ENCODE measurements at regions not wholly inside any gene's neighbourhood (a gene's known extent, or its start where the extent isn't known, plus 50 kb on each side); places are given as distances from the start of the nearest gene placed in this dataset.
"Not testable (repeated sequence)": the region's sequence is repeated elsewhere in the genome, so short reads cannot be mapped to it uniquely, and the experiment has no call there.

DNA sequence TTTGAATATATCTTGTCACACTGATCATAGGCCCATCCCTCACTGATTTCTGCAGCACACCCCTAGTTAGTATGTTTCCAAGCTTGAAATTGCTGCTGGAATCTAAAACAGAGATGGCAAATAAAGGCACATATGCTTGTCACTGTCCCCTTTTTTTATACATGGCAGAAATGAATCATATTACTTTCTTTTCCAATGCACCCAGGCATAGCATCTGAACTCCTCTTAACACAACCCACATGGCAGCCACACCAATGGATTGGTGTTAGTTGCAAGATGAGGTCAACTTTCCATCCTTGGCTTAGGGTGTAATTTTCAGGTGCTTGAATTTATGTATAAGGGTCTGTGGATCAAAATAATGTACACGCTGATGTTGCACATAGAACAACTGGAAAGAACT, 473.8 kb upstream of the ZNF608 start:
- no peak overlapping the region for H3K4me3 ChIP-seq (ENCODE audit: low read depth, low read length)

DNA sequence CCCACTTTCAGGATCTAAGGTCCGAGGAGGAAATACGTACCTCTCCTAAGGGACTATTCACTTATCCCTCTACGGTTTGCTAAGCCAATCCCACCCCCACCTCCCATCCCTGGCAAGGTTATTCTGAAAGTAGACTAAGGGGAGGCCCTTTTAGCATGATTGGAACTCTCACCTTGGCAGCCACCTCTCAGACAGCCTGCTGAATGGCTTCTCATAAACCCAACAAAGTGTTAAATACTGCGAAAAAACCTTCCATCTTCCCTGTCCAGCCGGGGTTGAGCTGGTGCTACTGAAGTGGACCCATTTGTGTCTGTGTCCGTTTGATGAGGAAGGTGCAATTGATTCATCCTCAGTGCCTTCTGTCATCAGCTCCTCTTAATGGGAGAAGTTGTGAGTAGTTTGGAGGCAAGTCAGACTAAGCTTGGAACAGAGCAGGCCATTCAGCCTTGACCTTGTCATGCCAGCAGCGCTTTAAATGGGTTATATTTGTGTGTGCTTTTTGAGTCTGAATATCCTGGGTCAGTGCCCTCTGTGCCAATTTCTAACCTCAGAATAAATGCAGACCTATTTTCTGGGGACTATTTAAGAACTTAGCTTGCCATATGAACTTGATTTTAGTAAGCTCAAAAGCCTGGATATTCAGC, 476.3 kb upstream of the ZNF608 start:
- no peak overlapping the region for H3K4me3 ChIP-seq (ENCODE audit: low read depth, low read length)

DNA sequence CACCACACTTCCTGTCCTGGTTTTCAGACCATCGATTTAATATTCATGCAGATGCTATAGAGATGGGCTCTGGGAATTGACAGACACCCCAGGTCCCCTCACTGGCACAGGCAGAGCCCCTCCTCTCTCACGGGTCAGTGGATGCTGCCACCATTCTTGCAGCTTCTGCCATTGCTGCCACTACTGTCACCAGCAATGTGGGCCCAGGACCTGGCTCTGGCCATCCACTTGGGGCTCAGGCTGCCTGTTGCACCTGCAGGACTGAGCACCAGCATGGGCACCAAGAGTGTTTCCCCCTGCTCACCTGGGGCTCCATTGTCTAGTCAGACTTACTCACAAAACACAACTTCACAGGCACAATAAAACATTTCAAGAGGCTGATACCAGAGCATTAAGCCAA, 479.0 kb upstream of the ZNF608 start:
- no peak overlapping the region for H3K4me3 ChIP-seq (ENCODE audit: low read depth, low read length)

DNA sequence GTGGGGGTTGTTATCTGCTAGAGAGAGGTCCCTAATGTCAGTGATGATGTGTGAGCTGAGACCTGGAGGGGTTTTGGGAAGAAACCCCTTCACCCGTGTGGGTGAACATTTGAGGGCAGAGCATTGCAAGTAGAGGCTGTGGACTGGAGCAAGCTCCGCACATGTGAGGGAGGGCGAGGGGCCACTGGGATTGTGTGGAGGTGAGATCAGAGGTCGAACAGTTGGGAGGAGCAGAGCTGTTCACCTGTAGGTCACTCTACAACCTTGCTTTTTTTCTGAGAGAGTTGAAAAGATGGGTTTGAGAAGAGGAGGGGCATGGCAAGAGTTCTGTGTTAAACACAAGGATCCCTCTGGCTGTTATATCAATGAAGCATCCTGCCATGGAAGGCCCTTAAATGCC, 480.4 kb upstream of the ZNF608 start:
- no peak overlapping the region for H3K4me3 ChIP-seq (ENCODE audit: low read depth, low read length)

DNA sequence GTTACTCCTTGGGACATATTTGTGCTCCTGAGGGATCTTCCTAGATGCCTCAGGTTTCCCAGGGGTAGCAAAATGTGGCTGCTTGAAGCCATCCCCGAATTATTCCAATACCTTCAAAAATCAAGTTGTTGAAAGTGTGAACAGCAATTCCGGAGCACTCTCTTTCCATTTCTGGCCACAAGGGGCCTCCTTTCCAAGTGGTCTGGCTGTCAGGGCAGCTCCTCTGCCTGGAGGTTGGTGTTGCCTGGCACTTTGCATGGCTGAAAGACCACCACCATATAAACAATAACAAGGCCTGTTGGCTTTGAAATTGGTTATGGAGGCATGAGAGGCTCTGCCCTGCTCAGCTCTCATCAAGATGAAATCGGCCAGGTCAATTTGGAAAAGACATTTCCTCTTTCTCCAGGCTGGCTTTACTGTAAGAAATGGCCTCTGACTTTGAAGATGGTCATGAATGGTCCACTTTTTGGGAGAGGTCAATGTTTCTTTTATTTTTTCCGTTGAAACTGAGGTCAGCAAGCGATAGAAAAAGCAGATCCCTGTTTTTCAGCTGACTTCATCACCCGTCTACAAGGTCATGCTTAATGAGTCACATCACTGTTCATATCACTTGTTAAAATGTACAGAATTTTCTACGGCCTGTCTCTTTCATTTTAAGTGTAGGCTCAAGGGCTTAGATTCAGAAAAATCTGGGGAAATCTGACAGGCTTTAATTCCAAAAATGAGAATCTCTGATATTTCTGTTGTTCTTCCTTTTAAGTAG, 481.1 kb upstream of the ZNF608 start:
- H3K4me3 ChIP-seq (ENCODE audit: low read depth, low read length): no peak overlapping the region

DNA sequence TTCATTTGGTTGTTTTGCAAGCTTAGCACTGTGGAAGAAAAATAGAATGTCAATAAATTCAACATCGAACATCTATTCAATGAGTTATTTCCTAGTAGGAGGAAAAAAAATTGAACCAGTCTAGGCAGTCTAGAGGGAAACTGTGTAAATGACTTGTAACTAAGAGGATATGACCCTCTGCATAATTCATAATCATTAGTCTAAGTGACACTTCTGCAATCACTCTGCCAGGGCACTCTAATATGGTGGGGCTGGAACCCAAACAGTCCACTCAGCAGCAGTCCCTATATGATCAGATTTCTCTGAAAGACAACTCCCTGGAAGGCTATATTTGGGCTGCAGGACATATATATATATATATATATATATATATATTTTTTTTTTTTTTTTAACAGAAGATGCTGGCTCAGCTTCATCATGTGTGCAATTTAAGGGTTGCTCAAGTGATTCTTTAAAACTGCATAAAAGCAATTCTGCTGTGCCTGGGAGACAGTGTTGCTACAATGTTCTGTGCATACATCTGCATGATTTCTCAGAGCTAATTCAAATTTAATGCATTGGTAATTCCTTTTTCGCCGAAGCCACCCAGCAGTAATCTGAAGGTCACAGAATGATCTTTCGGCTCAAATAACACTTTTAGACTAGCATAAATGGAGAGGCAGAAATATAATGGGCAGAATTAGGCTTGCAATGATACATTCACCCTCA, 482.1 kb upstream of the ZNF608 start:
- no peak overlapping the region for H3K4me3 ChIP-seq (ENCODE audit: low read depth, low read length)

DNA sequence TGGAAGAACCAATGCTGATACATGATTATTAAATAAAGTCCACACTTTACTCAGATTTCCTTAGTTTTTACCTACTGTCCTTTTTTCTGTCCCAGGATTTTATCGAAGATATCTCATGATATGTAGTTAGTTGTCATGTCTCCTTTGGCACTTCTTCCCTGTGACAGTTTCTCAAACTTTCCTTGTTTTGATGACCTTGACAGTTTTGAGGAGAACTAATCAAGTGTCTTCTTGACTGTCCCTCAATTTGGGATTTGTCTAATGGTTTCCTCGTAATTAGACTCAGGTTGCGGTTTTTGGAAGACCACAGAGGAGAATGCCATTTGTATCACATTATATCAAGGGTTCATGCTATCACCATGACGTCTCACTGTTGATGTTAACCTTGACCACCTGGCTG, 483.1 kb upstream of the ZNF608 start:
- no peak overlapping the region for H3K4me3 ChIP-seq (ENCODE audit: low read depth, low read length)

DNA sequence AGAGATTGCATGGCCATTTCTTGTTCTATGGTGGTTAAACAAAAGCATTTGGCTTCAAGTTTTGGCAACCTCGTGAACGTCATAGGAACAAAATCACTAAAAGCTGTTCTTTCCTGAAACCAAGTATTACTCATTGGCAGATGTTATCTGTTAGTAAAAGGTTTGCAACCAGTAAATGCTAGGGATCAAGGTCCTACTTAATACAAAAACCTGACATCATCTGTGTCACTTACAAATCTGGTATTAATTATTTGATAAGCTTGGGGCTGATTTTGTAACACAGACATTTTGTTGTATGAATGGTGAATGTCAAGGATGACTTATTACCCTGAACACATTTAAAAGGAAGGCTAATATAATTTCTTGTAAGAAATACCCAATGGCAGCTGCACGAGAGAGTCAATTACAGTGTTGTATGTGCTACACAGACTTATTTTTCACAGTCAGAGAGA, 486.4 kb upstream of the ZNF608 start:
- no peak overlapping the region for H3K4me3 ChIP-seq (ENCODE audit: low read depth, low read length)

DNA sequence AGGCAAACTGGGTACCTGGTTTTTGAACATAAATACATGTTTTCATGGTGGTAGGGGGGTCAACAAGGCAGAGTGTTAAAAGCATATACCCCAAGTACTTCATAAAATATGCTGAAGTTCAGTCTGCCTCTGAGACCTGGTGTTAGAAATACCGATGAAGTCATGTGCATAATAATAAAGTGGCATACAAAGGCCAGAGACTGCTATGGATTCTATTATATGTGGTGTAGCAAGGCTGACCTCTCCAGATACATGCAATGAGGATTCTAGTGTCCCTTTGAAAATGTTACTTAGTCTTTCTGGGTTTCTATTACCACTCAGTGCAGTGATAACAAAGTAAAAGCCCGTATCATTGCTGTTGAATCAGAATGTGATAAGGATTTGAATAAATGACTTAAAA, 487.5 kb upstream of the ZNF608 start:
- H3K4me3 ChIP-seq (ENCODE audit: low read depth, low read length): no peak overlapping the region

DNA sequence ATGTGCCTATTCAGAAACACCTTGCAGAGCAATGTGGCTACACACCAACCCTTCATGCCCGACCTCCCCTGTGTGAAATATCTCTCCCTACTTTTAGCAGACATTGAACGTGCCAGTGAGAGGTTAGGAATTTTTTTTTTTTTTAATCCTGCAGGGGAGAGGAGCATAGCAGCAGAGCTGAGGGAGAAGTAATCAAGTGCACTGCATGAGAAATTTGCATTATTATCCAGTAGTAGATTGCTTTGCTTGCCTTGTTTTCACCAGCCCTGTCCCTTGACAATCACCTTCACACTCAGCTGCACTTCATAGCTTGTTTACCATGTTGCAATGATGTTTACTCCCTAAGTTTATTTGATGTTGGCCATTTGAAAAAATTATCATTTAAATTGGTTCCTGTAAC, 489.6 kb upstream of the ZNF608 start:
- H3K4me3 ChIP-seq (ENCODE audit: low read depth, low read length): no peak overlapping the region

DNA sequence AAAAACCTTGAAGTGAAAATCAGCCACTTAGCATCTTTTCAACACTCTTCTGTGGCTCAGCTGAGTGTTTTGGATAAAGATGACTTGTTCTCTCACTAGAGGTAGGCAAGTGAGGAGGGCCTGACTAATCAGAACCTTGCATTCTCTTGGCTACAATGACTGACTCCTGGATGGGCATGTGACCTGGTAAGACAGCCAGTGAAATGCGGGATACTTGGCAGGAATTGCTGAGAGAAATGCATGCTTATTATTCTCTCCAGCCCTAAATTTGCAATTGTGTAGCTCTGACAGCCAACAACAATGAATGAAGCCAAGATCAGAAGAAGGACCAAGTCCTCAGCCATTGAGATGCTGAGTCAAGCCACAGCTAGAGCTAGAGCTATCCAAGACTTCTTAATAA, 490.5 kb upstream of the ZNF608 start:
- no peak overlapping the region for H3K4me3 ChIP-seq (ENCODE audit: low read depth, low read length)

DNA sequence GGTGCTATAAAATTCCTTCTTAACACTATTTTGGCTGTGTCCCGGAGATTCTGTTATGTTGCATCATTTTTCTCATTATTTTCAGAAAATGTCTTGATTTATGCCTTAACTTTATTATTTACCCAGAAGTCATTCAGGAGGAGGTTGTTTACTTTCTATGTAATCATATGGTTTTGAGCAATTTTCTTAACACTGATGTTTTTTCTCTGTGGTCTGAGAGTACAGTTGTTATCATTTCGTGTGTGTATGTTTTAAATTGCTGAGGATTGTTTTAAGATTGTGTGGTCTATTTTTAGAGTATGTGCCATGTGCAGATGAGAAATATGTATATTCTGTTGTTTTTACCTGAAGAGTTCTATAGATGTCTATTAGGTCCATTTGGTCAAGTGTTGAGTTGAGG, 498.1 kb upstream of the ZNF608 start:
- no peak overlapping the region for H3K4me3 ChIP-seq (ENCODE audit: low read depth, low read length)

DNA sequence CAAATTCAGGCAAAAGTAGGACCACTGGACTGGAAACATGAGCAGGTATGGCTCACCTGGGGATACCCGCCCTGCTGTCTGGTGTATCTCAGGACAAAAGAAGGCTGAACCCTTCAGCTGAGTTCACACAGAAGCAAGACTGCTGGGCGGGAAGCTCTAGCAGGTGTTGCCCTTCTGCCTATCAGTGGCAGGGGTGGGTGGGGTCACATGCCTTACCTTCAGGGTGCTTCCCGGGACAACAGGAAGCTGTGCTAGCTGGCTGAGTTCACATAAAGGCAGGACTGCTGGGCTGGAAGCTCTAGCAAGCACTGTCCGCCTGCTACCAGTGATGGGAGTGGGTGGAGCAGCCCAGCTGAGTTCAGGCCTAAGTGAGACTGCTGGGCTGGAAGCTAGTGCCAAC, 498.8 kb upstream of the ZNF608 start:
- no peak overlapping the region for H3K4me3 ChIP-seq (ENCODE audit: low read depth, low read length)

DNA sequence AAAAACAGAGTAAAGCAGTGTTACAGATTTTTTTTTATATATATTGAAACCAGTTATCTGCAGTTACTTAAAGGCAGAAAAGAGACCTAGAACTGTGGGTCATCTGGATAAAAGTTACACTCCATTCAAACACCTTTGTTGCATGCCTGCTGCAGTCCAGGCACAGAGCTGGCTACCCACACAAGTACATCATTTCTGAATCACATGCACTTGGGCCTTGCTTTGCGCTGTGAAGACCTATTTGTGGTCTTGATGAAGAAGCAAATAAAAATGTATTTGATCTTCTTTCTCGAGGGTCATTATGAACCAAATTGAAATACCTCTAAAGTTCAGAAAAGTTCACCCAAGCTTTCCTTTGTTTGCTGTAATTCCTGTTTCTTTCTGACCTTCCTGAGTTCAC, 503.0 kb upstream of the ZNF608 start:
- no peak overlapping the region for H3K4me3 ChIP-seq (ENCODE audit: low read depth, low read length)

DNA sequence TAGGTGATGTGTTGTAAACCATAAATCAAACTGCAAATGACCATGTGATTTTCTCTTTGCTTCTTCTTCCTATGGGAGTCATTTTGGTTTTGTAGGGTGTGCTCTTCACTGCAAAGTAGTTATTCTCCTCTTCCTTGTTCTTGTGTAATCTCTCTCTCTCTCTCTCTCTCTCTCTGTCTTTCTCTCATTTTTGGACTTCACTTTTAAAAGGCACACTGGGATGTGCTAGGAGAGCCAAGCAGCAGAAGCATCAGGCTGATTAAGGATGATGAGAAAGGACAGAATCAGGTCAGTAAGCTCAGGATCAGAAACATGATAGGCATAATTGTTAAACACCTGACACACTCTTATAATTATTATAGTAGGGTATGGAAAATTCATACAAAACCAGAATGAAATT, 505.3 kb upstream of the ZNF608 start:
- H3K4me3 ChIP-seq (ENCODE audit: low read depth, low read length): no peak overlapping the region

DNA sequence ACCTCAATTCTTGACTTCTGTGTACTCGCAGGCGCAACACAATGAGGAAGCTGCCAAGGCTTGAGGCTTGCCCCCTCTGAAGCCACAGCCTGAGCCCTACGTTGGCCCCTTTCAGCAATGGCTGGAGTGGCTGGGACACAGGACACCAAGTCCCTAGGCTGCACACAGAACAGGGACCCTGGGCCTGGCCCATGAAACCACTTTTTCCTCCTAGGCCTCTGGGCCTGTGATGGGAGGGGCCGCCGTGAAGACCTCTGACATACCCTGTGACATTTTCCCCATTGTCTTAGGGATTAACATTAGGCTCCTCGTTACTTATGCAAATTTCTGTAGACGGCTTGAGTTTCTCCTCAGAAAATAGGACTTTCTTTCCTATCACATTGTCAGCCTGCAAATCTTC, 507.2 kb upstream of the ZNF608 start:
- not testable (repeated sequence) for H3K4me3 ChIP-seq (ENCODE audit: low read depth, low read length)

DNA sequence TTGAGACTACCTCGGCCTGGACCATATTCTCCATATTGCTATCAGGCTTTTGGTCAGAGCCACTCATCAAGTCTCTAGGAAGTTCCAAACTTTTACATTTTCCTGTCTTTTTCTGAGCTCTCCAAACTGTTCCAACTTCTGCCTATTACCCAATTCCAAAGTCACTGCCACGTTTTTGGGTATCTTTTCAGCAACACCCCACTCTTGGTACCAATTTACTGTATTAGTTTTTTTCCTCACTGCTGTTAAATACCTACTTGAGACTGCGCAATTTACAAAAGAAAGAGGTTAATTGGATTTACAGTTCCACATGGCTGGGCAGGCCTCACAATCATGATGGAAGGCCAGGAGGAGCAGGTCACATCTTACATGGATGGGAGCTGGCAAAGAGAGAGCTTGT, 507.8 kb upstream of the ZNF608 start:
- no peak overlapping the region for H3K4me3 ChIP-seq (ENCODE audit: low read depth, low read length)

DNA sequence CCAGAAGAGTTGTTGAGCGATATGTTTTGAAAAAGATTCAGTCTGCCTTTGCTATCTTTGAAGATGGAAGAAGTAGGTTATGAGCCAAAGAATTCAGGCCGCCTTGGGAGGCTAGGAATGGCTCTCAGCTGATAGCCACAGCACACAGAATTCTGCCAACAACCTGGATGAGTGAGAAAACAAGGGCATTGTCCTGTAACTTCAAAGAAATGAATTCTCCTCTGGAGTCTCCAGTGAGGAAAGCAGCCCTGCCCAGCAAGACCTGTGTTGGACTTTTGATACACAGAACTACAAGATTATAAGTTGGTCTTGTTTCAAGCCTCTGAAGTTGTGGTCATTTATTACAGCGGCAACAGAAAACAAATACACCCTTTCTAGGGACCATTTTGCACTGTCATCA, 509.9 kb upstream of the ZNF608 start:
- H3K4me3 ChIP-seq (ENCODE audit: low read depth, low read length): no peak overlapping the region

DNA sequence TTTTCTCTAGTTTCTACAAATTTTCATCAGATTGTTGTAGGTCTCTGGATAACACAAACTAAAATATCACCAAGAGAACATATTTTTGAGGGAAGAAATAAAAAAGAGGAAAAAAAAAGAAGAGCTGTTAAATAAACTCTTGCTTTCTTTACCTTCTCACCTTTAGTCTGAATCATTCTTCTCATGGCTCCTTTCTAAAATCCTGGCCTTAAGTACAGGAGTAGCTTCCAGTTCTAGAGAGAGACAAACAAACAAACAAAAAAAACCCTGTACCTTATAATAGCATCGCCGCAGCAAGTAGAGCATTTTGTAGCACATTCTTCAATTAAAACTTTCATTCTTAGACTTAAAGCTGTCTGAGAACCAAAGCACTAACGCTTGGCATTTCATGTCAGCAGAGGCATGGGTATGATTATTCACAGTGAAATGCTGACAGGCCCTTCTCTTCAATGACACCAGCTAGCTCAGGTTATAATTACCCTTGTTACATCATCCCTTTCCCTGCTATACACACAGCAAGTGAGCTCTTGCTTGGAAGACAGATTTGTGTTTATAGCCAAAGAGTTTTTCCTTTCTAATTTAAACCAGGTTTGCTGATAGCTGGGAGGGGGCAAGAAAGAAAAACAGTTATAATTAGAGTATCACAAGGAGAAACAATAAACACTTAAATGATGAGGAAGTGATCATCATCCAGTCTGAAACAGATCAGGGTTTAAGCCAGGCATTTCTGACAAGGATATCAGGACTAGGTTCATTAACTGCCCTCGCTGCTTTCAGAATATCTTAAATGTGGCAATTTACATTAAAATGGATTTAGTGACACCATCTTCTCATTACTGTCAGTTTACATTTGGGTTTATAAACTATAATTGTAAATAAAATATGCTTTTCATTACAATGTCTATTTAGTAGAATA, 510.9 kb upstream of the ZNF608 start:
- no peak overlapping the region for H3K4me3 ChIP-seq (ENCODE audit: low read depth, low read length)

DNA sequence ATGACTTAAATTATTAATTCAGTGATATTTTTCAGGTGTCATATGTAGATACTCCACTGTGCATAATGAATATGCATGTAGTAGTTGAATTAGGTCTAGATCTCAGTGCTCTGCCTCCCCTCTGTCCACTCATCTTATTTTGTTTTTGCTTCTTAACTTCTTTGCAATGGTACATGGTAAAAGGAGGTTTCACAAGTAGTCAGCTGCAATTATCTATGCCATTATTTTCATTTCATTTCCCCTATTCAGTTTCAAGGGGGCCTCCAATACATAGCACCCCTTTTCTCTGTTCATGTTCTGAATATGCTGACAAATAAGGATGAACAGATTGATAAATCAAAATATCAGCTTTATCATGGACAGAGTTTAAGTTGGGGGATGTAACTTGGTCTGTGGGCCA, 511.6 kb upstream of the ZNF608 start:
- H3K4me3 ChIP-seq (ENCODE audit: low read depth, low read length): no peak overlapping the region

DNA sequence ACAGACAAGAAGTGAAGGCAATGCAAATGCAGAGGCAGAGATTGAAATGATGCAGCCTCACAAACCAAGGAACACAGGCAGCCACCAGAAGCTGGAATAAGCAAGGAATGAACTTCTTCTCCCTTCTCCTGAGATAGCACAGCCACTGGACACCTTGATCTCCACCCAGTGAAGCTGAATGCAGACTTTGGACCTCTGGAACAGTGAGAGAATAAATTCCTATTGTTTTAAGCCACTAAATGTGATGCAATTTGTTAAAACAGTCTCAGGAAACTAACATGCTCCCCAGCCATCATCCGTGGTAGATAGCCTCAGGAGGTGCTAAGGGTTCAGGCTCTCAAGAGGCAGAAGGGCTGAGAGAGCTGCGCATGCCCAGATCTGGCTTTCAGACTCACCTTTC, 512.2 kb upstream of the ZNF608 start:
- no peak overlapping the region for H3K4me3 ChIP-seq (ENCODE audit: low read depth, low read length)

All from iPS-11a (cell line).